Keratinocyte (primary cell): ENCODE measurements at regions not wholly inside any gene's neighbourhood (a gene's known extent, or its start where the extent isn't known, plus 50 kb on each side); places are given as distances from the start of the nearest gene placed in this dataset.

Experiments
- EZH2 ChIP-seq: IDR thresholded peaks from one replicate; pipeline ENCODE4 v1.6.1; 2012; ENCODE audit warnings: inconsistent platforms, mild to moderate bottlenecking, low read length, moderate library complexity
- TF ChIP-seq, protein P1 (sequence below), 3 experiments: IDR thresholded peaks in 1 of 3; conservative IDR thresholded peaks in 1 of 3; optimal IDR thresholded peaks in 1 of 3; 2 replicates in 2 of 3; 3 replicates in 1 of 3; pipeline versions ENCODE3 to v1.5.1; 2011; ENCODE audit warnings: low read length in 3 of 3, mild to moderate bottlenecking in 3 of 3, moderate library complexity in 2 of 3, control low read depth in 1 of 3, inconsistent platforms in 1 of 3; ENCODE audit not compliant: insufficient read depth in 2 of 3; ENCODE audit errors: extremely low read depth in 1 of 3

DNA sequence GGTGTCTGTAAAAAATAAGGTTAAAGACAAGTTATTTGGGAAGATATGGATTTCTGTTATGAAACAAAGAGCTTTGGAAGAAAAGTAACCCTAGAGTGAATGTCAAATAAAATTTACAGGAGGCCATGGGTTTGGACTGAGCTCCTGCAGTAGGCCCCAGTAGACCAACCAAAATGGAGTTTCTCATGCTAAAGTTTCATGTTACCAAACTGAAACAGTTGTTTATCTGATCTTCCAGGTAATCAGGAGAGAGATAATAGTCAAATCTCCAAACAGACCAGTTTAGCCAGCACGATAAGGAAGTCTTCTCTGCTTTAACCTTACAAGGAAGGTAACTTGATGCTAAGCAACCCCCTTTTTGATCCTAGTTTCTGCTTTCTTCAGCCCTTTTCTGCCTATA lies 60.7 kb upstream of the ICA1 start:
- TF ChIP-seq, protein P1, sequence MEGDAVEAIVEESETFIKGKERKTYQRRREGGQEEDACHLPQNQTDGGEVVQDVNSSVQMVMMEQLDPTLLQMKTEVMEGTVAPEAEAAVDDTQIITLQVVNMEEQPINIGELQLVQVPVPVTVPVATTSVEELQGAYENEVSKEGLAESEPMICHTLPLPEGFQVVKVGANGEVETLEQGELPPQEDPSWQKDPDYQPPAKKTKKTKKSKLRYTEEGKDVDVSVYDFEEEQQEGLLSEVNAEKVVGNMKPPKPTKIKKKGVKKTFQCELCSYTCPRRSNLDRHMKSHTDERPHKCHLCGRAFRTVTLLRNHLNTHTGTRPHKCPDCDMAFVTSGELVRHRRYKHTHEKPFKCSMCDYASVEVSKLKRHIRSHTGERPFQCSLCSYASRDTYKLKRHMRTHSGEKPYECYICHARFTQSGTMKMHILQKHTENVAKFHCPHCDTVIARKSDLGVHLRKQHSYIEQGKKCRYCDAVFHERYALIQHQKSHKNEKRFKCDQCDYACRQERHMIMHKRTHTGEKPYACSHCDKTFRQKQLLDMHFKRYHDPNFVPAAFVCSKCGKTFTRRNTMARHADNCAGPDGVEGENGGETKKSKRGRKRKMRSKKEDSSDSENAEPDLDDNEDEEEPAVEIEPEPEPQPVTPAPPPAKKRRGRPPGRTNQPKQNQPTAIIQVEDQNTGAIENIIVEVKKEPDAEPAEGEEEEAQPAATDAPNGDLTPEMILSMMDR (optimal IDR thresholded peaks at IDR 0.05 in 1 of 3, IDR thresholded peaks at IDR 0.05 in 1 of 3, conservative IDR thresholded peaks at IDR 0.05 in 1 of 3; ENCODE audit: extremely low read depth in 1 of 3, insufficient read depth in 2 of 3, low read length in 3 of 3), result no peak
- TF ChIP-seq EZH2, result no peak
